GM19240 (cell line): ENCODE measurements at regions not wholly inside any gene's neighbourhood (a gene's known extent, or its start where the extent isn't known, plus 50 kb on each side); places are given as distances from the start of the nearest gene placed in this dataset.
"Not testable (repeated sequence)": the region's sequence is repeated elsewhere in the genome, so short reads cannot be mapped to it uniquely, and the experiment has no call there.

ENCODE experiments used
- DNase-seq: peaks from one replicate; pipeline ENCODE4 v3.0.0; 2011; ENCODE audit warnings: low spot score; ENCODE audit not compliant: insufficient read length

DNA sequence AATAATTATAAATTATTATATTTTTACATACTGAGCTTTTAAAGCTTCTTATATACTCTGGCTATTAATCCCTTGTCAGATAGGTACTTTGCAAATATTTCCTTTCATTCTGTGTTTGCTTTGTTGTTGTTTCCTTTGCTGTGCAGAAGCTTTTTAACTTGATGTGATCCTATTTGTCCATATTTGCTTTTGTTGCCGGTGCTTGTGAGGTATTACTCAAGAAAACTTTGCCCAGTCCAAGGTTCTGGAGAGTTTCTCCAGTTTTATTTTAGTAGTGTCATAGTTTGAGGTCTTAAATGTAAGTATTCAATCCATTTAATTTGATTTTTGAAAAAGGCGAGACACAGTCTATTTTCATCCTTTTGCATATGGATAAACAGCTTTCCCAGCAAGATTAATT lies 1319.9 kb upstream of the PRR20A start:
- DNase-seq, result no peak

- DNase-seq, result no peak
Observed at GRCh38 chr13:55869648-55870047, 1271.1 kb upstream of the PRR20A start.

DNA sequence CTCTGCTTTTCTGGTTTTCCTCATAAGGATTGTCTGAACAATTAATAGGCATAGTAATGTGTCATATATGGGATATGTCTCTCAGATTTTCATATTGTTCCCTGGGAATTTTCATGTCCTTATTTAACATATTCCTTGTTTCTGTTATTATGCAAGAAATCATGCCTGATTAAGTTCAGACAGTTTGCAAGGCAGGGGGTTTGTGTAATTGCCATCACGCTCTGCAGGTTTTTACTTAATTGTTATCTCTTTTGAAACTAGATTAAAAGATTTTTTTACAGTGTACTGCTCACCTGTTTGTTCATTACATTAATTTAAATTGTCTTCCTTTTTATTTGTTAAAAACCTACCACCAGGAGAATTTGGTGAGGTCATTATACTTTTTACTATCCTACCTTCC lies 1253.2 kb upstream of the PRR20A start:
- DNase-seq, result no peak

DNA sequence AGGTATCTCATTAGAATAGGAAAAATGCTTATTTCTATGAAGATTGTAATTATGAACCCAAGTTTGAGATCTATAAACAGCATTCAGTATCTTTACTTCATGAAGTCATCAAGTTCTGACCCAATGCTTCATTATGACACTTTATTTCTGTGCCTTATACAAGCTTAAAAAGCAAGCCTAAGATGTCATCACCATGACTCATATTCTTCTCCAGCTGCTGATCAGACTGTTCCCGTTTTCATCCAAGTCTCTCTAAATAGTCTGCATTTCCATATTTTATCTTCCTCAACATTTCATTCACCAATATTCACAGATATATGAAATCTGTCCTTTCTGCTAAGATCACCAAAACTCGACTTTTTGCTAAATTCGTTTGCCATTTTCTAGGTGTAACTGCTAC lies 1247.2 kb upstream of the PRR20A start:
- no peak for DNase-seq

- DNase-seq, result no peak
Observed at GRCh38 chr13:55937180-55937579, 1203.5 kb upstream of the PRR20A start.

- DNase-seq, result no peak
Observed at GRCh38 chr13:55948175-55948574, 1192.5 kb upstream of the PRR20A start.

- DNase-seq, result no peak
Observed at GRCh38 chr13:55963934-55964333, 1176.8 kb upstream of the PRR20A start.

DNA sequence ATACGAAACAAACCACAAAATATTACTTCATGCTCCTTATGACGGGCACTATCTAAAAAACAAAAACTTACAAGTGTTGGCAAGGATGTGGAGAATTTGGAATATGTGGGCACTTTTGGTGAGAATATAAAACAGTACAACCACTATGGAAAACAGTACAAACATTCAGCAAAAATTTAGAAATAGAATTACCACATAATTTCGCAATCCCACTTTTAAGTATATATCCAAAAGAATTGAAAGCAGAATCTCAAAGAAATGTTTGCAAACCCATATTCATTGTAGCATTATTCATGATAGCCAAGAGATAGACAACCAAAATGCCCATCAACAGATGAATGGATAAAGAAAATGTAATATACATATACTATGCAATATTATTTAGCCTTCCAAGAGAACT lies 1173.7 kb upstream of the PRR20A start:
- DNase-seq, result no peak

GRCh38 chr13:55977436-55977835 lies 1163.3 kb upstream of the PRR20A start:
- DNase-seq, result no peak

DNA sequence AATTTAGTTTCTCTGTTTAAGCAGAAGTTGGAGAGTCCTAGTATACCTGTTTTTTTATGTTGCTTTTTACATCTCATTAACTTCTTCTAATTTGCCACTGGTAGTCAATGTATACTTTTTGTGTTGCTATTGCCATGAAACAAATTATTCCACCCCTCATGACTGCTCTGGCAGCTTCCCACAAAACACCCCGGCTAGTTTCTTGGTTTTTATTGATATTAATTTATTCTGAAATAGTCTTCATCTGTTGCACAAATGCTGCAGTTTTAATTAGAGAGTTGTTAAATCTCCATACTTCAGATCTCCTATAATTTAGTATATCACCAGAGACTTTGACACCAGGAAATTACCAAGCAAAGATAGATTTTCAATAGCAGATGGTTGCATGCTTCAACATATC lies 1159.3 kb upstream of the PRR20A start:
- DNase-seq, result no peak

DNA sequence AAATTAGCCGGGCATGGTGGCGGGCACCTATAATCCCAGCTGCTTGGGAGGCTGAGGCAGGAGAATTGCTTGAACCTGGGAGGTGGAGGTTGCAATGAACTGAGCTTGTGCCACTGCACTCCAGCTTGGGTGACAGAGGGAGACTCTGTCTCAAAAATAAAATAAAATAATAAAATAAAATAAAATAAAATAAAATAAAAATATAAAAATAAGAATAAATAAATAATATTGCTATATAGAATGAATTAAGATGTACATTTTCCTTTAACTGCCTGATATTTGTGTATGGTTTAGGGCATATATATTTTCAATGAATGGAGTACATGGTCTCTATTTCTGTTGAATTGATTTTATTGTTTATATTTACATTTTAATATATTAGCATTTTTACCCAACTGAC lies 1156.7 kb upstream of the PRR20A start:
- DNase-seq, result not testable (repeated sequence)

DNA sequence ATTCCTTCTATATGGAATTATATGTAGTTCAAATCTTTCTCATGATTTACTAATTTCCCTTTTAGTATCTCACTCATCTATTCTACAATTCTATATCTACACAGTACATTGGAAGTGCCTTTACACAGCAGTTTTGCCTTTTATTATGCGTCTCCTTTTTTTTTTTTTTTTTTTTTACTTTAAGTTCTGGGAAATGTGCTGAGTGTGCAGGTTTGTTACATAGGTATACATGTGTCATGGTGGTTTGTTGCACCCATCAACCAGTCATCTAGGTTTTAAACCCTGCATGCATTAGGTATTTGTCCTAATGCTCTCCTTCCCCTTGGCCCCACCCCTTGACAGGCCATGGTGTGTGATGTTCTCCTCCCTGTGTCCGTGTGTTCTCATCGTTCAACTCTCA lies 1150.1 kb upstream of the PRR20A start:
- DNase-seq, result no peak

DNA sequence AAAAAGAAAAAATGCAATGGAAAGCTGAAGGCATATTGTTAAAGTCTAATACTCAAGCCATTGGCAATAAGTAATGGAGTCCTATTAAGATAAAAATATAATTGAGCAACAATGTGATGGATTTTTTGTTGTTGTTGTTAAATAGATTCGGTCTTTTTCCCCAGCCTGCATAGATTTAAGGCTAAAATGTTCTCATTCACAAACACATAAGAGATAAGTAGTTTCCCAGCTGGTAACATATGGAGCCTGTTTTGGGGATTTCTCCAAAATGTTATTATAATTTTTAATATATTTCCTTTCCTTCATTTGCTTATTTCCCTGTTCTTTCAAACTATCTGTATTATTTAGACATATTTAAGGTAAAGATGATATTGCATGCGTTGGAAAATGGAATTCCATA lies 1149.1 kb upstream of the PRR20A start:
- no peak for DNase-seq

DNA sequence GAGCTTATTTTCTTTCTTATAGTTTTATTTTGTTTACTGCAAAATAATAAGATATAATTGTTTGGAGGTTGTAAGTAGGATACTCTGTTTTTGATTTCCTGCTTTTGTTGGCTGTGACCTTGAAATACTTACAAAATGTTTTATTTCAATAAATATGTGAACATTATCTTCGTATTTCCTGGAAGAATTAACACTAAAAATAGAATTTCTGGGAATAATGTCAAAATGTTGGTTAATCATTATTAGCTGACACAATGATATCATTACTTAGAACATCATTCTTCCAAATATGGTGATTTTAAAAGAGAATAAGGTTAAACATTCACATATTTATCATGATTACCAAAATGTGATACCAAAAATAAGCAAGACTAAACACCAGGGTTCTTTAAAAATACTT lies 1148.6 kb upstream of the PRR20A start:
- DNase-seq, result no peak

DNA sequence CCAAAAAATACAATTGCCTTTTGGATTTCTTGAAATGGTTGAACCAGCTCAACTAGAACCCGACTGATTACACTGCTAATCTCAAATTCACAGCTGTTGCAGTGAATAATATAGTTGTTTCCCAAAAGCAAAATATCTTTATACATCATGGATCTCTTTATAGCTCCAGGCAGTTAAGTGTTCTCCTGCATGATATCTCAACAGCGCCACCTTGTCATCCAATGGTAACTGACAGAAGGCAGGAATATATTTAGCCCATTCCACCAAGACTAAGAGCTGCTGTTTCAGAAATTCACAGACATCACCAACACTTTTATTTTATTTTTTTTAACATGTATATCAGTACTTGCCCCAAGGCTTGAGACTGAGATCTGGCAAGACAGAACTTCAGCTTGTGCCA lies 1141.0 kb upstream of the PRR20A start:
- DNase-seq, result no peak

DNA sequence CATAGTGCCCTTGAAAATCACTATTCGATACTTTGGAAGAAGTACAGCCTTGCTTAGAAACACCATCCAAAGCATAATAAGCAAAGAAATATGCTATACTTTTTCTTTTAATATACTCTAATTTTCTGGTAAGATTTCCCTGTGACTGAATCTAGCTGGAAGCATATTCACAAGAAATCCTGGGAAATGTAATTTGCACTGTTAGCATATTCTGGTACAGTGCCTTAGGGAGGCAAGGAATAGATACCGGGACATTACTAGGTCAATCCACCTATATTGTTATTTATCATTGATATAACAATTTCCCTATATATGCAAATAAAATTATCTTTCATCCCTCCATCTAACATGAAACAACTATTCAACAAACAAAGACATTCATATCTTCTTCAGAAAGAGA lies 1131.3 kb upstream of the PRR20A start:
- DNase-seq, result no peak

GRCh38 chr13:56012644-56013043 lies 1128.1 kb upstream of the PRR20A start:
- DNase-seq, result no peak

DNA sequence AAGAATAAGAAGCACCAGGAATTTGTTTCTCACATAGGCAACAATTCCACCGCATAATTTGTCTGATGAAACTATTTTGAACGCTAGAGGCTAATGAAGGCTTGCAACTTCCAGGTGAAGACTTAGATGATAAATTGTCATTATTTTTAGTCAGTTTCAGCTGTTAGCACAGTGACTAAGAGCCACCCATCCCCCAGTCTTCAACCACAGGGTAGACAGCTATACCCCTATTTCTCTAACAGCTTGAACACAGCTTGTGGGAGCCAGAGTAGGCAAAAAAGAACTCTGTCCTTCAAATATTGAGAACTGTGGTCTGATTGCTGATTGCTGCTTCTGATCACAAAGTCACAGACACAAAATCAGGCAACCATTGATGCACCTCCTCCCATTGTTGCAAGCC lies 1124.8 kb upstream of the PRR20A start:
- no peak for DNase-seq

DNA sequence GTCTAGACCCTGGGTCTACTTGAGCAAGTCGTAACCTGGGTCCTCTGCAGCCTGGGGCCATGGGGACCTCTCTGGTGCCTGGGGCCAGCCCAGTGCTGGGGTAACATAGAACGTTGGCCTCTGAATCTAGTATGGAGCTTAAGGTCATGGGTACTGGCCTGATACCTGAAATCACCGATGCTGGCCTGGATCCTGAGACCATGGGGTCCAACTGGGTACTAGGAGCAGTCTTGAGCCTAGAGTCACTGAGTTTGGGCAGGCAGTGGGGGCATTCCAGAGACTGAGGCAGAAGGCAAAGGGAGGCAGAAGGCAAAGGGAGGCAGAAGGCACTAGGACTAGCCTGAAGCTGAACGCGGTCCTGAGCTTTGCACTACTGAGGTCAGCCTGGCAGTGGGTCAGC lies 1121.1 kb upstream of the PRR20A start:
- no peak for DNase-seq

DNA sequence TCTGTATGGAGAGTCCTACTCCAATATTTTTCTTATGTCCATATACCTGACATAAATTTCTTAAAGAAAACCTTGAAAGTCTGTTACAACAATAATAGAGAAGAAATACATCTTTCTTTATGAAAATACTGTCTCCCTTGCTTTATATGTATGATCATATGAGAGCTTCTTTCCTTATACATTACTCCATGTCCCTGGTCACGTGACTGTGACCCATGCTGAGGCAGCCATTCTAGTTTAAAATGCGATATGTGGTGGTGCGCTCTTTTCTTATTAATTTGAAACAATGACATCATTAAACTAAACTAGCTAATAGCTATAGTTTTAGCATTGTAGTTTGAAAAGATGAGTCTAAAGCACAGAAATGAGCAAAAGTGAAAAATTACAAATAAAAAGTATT lies 1120.3 kb upstream of the PRR20A start:
- no peak for DNase-seq

- no peak for DNase-seq
Observed at GRCh38 chr13:56039992-56040391, 1100.7 kb upstream of the PRR20A start.

DNA sequence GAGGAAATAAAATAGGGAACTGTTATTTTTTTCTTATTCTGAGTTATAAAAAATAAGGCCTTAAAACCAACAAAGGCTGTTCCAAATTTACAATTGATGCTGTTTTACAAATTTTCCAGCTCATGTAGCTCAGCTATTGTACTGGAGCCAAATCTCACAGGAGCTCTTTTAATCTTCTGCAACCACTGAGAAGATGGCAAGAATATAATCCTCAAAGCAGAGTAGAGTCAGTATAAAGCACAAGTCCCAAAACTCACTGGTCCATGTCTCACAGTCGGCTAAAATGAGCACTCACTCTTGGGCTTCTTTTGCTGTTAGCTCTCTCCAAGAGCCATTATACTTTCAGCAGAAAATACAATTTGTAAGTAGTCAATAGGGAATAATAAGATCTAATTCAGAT lies 1074.4 kb upstream of the PRR20A start:
- DNase-seq, result no peak

GRCh38 chr13:56102641-56103040 lies 1038.1 kb upstream of the PRR20A start:
- no peak for DNase-seq

- DNase-seq, result no peak
Observed at GRCh38 chr13:56110751-56111150, 1030.0 kb upstream of the PRR20A start.

DNA sequence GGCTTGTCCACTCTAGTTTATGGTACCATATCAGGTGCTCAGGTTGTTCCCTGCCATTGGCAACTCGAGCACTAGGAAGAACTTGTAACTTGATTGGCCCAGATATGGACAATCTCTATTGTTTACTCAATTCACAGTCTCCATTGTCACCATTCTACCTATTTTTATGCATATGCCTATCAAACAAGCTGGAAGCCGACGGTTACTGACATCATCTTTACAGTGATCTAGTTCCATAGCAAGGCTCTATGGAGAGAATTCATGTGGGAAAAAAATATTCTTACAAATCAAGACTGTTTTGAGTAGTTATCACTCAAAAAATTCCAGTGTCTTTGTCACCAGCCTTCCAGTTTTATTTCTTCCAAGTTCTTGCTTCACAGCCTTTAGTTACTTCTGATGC lies 1006.2 kb upstream of the PRR20A start:
- no peak for DNase-seq
